CD14-positive monocyte (primary cell): ENCODE measurements at regions not wholly inside any gene's neighbourhood (a gene's known extent, or its start where the extent isn't known, plus 50 kb on each side); places are given as distances from the start of the nearest gene placed in this dataset.
"Not testable (repeated sequence)": the region's sequence is repeated elsewhere in the genome, so short reads cannot be mapped to it uniquely, and the experiment has no call there.

Source experiments
- DNase-seq, 3 donors: peaks; one replicate each; pipeline ENCODE4 v3.0.0-alpha.2; 2011 to 2022
- H2AFZ ChIP-seq: 2 replicates; pipeline ENCODE4 v1.6.0; 2012; ENCODE audit warnings: mild to moderate bottlenecking, low read depth, low read length, inconsistent platforms; ENCODE audit not compliant: insufficient read depth, poor library complexity, severe bottlenecking
- H3K27ac ChIP-seq, 2 donors: 1 replicate in 1 of 2; 2 replicates in 1 of 2; pipeline ENCODE4 v1.5.1; 2012 to 2013; ENCODE audit warnings: low read length in 2 of 2, control low read depth in 1 of 2, inconsistent platforms in 1 of 2, low read depth in 1 of 2, mild to moderate bottlenecking in 1 of 2
- H3K27me3 ChIP-seq, 2 donors: one replicate each; pipeline versions ENCODE4 v1.6.0 to v1.6.1; 2011 to 2013; ENCODE audit warnings: low read length in 2 of 2; ENCODE audit not compliant: control insufficient read depth in 2 of 2, insufficient read depth in 2 of 2
- H3K36me3 ChIP-seq, 2 donors: replicated peaks in 1 of 2; 1 replicate in 1 of 2; 2 replicates in 1 of 2; pipeline versions ENCODE4 v1.5.1 to v1.6.1; 2012 to 2013; ENCODE audit warnings: low read length in 2 of 2, control low read depth in 1 of 2, inconsistent platforms in 1 of 2, mild to moderate bottlenecking in 1 of 2; ENCODE audit not compliant: insufficient read depth in 2 of 2, control insufficient read depth in 1 of 2
- H3K4me1 ChIP-seq, 2 donors: 1 replicate in 1 of 2; 2 replicates in 1 of 2; pipeline versions ENCODE4 v1.5.1 to v1.6.1; 2012 to 2013; ENCODE audit warnings: low read length in 2 of 2, control low read depth in 1 of 2, inconsistent platforms in 1 of 2, mild to moderate bottlenecking in 1 of 2, moderate library complexity in 1 of 2; ENCODE audit not compliant: insufficient read depth in 2 of 2, control insufficient read depth in 1 of 2
- H3K4me2 ChIP-seq: replicated peaks from 2 replicates; pipeline ENCODE3; 2012; ENCODE audit warnings: low read length, moderate library complexity, mild to moderate bottlenecking; ENCODE audit not compliant: poor library complexity, severe bottlenecking; ENCODE audit errors: extremely low read depth
- H3K4me3 ChIP-seq, 3 experiments: fragments of 200-600 bp in 1 of 3; sonication (generic) in 1 of 3; replicated peaks in 1 of 3; 1 replicate in 2 of 3; 2 replicates in 1 of 3; pipeline ENCODE4 v1.5.1; 2011 to 2013; ENCODE audit warnings: low read length in 3 of 3, mild to moderate bottlenecking in 3 of 3, control low read depth in 2 of 3, low read depth in 2 of 3, inconsistent platforms in 1 of 3, moderate library complexity in 1 of 3
- H3K79me2 ChIP-seq: 2 replicates; pipeline ENCODE4 v1.6.0; 2012; ENCODE audit warnings: mild to moderate bottlenecking, control low read depth, inconsistent platforms, low read length, moderate library complexity; ENCODE audit not compliant: insufficient read depth
- H3K9ac ChIP-seq: 2 replicates; pipeline ENCODE4 v1.6.0; 2017; ENCODE audit warnings: low read length, mild to moderate bottlenecking; ENCODE audit not compliant: insufficient read depth, poor library complexity, severe bottlenecking
- H3K9me3 ChIP-seq, 2 donors: replicated peaks in 1 of 2; 1 replicate in 1 of 2; 2 replicates in 1 of 2; pipeline versions ENCODE4 v1.5.1 to v1.6.1; 2012 to 2013; ENCODE audit warnings: low read length in 2 of 2, control low read depth in 1 of 2; ENCODE audit not compliant: control insufficient read depth in 1 of 2, insufficient read depth in 1 of 2
- H4K20me1 ChIP-seq: 2 replicates; pipeline ENCODE4 v1.6.0; 2012; ENCODE audit warnings: mild to moderate bottlenecking, low read length, control low read depth, moderate library complexity; ENCODE audit not compliant: insufficient read depth
- H3K27ac Mint-ChIP-seq, 7 donors: one replicate each; pipeline ENCODE4 v1.8.0; 2020; ENCODE audit warnings: mild to moderate bottlenecking in 7 of 7, mixed read lengths in 7 of 7, moderate library complexity in 6 of 7, inconsistent platforms in 2 of 7
- H3K27me3 Mint-ChIP-seq, 3 donors: one replicate each; pipeline ENCODE4 v1.8.0; 2021 to 2022; ENCODE audit warnings: low read depth in 3 of 3, mild to moderate bottlenecking in 3 of 3, mixed read lengths in 3 of 3, moderate library complexity in 3 of 3, inconsistent platforms in 1 of 3
- H3K36me3 Mint-ChIP-seq, 2 donors: one replicate each; pipeline ENCODE4 v1.8.0; 2020; ENCODE audit warnings: mixed read lengths in 2 of 2, inconsistent platforms in 1 of 2, mild to moderate bottlenecking in 1 of 2
- H3K4me1 Mint-ChIP-seq: one replicate; pipeline ENCODE4 v1.8.0; 2020; ENCODE audit warnings: mild to moderate bottlenecking, mixed read lengths
- H3K4me3 Mint-ChIP-seq, 2 donors: one replicate each; pipeline ENCODE4 v1.8.0; 2020; ENCODE audit warnings: mild to moderate bottlenecking in 2 of 2, mixed read lengths in 2 of 2, moderate library complexity in 1 of 2
- H3K9me3 Mint-ChIP-seq, 7 donors: one replicate each; pipeline ENCODE4 v1.8.0; 2020 to 2022; ENCODE audit warnings: mixed read lengths in 7 of 7, mild to moderate bottlenecking in 6 of 7, moderate library complexity in 6 of 7, inconsistent platforms in 2 of 7
- WGBS: methylation state at CpG from one replicate; pipeline ENCODE4 v1.1.5; 2013; ENCODE audit warnings: missing lambda C conversion rate; ENCODE audit not compliant: insufficient coverage; 5-methylcytosine and 5-hydroxymethylcytosine counted together
- intact Hi-C, 2 donors: fragments of 100-400 bp; cut with micrococcal nuclease; formaldehyde crosslinking; loops; one replicate each; pipeline versions ENCODE4 v1.15.0 to v1.15.1; 2023
- TF ChIP-seq, protein P1 (sequence below): fragments of 200-600 bp; IDR thresholded peaks from one replicate; pipeline ENCODE4 v1.8.0; 2022; ENCODE audit warnings: antibody characterized with exemption, mild to moderate bottlenecking

DNA sequence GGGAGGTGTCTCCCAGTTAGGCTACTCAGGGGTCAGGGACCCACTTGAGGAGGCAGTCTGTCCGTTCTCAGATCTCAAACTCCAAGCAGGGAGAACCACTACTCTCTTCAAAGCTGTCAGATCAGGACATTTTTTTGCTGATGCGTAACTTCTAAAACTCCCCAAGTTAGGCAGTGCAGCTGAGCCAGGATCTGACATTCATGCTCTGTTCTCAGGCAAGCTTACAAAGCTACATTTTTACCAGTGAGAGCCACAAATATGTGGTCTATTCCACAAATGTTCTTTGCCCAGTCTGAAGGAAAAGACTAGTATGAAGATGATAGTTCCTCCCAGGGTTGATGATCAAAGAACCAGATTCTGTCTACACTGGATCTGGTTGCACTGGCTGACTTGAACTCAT lies 184.1 kb downstream of the MTCL1 start:
- Mint-ChIP-seq H3K27me3 (peaks cover 0 to 3% (median 2%) of the 10 kb centered on the region in 3 donors), H3K36me3 (no peaks in the 10 kb centered on the region), H3K9me3 (peaks cover 9 to 20% (median 11%) of the 10 kb centered on the region in 7 donors), H3K4me1 (no peaks in the 10 kb centered on the region), H3K27ac (no peak overlapping the region), H3K4me3 (no peak overlapping the region)
- no peak for DNase-seq
- 88% methylated on average over 2 of the region's 2 CpGs for WGBS
- Histone ChIP-seq H3K4me3 (no peak overlapping the region), H4K20me1 (no peaks in the 10 kb centered on the region), H3K9me3 (peaks cover 0 to 5% of the 10 kb centered on the region in 2 donors), H3K27ac (no peak overlapping the region), H3K9ac (no peak overlapping the region), H3K4me2 (no peak overlapping the region), H3K4me1 (no peaks in the 10 kb centered on the region), H3K79me2 (no peaks in the 10 kb centered on the region), H3K36me3 (no peaks in the 10 kb centered on the region), H2AFZ (no peak overlapping the region), H3K27me3 (no peaks in the 10 kb centered on the region)
- TF ChIP-seq, protein P1, sequence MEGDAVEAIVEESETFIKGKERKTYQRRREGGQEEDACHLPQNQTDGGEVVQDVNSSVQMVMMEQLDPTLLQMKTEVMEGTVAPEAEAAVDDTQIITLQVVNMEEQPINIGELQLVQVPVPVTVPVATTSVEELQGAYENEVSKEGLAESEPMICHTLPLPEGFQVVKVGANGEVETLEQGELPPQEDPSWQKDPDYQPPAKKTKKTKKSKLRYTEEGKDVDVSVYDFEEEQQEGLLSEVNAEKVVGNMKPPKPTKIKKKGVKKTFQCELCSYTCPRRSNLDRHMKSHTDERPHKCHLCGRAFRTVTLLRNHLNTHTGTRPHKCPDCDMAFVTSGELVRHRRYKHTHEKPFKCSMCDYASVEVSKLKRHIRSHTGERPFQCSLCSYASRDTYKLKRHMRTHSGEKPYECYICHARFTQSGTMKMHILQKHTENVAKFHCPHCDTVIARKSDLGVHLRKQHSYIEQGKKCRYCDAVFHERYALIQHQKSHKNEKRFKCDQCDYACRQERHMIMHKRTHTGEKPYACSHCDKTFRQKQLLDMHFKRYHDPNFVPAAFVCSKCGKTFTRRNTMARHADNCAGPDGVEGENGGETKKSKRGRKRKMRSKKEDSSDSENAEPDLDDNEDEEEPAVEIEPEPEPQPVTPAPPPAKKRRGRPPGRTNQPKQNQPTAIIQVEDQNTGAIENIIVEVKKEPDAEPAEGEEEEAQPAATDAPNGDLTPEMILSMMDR: no peak
- intact Hi-C loops: no loop called here

DNA sequence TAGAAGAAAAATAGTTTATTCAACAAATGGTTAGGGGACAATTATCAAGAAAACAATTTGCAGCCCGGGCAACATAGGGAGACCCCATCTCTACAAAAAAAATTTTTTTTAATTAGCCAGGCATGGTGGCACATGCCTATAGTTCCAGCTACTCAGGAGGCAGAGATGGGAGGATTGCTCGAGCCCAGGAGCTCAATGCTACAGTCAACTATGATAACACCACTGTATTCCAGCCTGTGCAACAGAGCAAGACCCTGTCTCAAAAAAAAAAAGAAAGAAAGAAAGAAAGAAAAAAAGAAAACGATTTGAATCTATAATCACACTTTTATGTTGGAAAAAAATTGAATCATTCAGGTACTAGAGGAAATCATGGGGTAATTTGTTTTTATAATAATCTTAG lies 185.1 kb downstream of the MTCL1 start:
- H3K27ac ChIP-seq, H3K4me3 ChIP-seq, H3K4me2 ChIP-seq, H3K36me3 ChIP-seq, H3K9ac ChIP-seq, H3K27me3 ChIP-seq, H3K4me1 ChIP-seq, H3K36me3 Mint-ChIP-seq, H4K20me1 ChIP-seq, H3K27me3 Mint-ChIP-seq, intact Hi-C loops, H3K4me1 Mint-ChIP-seq, H2AFZ ChIP-seq, H3K27ac Mint-ChIP-seq, H3K9me3 ChIP-seq, DNase-seq, H3K79me2 ChIP-seq: not testable (repeated sequence)
- Mint-ChIP-seq H3K9me3 (peaks cover 9 to 19% (median 10%) of the 10 kb centered on the region in 7 donors), H3K4me3 (peak overlapping the region in 1 of 2 donors; percentile 35)
- WGBS: no CpG with 5 or more reads among the region's 3 CpGs
